HG03175 (cell line): ENCODE measurements at regions not wholly inside any gene's neighbourhood (a gene's known extent, or its start where the extent isn't known, plus 50 kb on each side); places are given as distances from the start of the nearest gene placed in this dataset.
"Not testable (repeated sequence)": the region's sequence is repeated elsewhere in the genome, so short reads cannot be mapped to it uniquely, and the experiment has no call there.

Experiments used
- ATAC-seq: cut with Tn5 transposase; IDR thresholded peaks from one replicate; pipeline ENCODE4 v1.9.1; 2021; ENCODE audit warnings: mild to moderate bottlenecking, moderate library complexity; ENCODE audit not compliant: unreplicated experiment

DNA sequence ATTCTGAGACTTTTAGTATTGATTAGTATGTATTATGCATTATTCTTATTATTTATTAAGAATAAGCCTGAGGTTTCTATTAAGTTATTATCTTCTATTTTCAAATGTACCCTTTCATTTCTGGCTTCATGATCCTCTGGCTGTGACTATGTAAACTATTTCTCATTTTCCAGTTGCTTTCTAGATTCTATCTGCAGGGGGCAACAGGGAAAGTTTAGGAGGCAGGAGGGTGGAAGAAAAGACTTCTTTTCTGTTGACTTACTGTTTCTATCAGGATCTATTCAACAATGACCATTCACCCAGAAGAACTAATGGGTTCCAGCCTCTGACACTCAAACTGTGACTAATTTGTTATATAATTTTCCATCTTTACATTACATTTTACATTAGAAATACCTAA lies 653.4 kb upstream of the FSHR start:
- no peak for ATAC-seq

- ATAC-seq, result no peak
Measured at GRCh38 chr2:49804111-49804510, 649.8 kb upstream of the FSHR start.

DNA sequence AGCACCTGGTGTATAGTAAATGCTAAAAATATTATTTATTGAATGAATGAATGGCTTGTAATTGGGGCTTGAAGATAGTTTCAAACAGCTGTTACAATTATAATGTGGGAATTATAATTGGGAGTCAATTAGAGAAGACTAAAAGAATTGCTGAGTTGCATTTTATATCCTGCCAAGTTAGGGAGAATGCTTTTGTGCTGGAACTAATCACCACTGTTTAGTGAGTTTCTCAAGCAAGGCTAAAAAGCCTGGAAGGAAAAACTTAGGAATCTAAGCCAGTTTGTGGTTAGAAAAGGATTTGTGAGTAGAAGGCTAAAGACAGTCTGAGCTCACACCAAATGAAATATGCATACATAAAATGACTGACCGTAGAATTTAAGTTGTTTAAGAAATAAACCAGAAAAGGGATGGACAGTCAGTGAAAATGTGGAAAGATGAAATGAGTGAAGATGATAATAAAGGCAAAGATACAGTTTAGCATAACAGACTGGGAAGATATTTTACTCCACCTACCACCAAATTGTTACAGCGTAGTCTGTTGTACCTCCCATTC lies 647.7 kb upstream of the FSHR start:
- no peak for ATAC-seq

DNA sequence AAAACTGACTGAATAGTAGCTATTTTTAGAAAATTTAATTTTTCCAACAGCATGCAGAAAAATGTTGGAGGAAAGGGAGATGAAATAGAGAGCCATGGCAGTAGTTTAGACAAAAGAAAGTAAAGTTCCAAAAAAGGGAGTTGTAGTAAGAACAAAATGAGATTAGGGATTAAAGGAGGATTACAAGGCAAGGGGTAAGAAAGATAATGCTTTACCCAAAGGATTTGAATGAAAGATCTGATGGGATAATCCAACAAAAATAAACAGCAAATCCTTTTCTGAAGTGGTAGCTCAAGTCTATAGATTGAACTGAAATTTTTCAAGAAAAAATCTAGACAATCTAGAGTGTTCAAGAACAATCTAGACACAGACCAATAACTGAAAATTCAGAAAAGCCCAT lies 644.3 kb upstream of the FSHR start:
- ATAC-seq, result no peak

DNA sequence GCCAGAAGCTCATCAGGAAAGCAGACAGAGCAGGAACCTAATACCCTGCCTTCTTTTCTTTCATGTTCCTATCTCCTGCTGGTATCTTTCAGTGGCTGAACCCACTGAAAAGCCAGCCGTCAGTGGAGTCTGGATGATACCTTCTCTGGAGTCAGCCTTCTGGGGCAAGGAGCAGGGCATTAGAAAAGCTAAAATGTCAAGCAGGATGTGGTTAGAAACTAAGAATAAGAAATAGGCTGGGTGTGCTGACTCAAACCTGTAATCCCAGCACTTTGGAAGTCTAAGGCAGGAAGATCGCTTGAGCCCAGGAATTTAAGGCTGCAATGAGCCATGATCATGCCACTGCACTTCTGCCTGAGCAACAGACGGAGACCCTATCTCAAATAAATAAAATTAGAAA lies 642.0 kb upstream of the FSHR start:
- no peak for ATAC-seq

DNA sequence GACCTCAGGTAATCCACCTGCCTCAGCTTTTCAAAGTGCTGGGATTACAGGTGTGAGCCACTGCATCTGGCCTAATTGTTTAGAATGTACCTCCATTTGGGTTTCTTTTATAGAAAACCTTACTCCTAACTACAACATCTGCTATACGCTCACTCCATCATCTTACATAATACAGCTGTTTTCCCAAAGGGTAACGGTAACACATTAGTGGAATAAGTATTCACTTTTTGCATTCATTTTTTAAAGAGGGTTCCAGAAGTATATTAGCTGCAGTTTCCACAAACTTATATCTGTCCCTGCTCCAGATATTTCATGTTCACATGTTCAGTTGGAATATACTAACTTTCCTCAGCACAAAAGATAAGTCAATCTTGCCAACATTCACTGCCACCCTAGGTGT lies 640.1 kb upstream of the FSHR start:
- no peak for ATAC-seq

DNA sequence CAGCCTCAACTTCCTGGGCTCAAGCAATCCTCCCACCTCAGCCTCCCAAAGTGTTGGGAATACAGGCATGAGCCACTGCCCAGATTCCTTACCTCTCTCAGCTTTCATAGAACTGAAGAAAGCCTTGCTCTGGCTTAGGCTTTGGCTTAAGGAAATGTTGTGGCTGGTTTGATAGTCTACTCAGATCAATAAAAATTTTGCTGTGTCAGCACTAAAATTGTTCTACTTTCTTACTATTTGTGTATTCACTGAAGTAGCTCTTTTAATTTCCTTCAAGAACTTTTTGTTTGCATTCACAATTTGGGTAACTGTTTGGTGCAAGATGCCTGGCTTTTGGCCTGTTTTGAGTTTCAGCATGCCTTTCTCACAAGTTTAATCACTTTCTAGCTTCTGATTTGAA lies 634.0 kb upstream of the FSHR start:
- ATAC-seq, result no peak

GRCh38 chr2:49780949-49781348 lies 626.6 kb upstream of the FSHR start:
- ATAC-seq, result no peak

- no peak for ATAC-seq
Measured at GRCh38 chr2:49772299-49772970, 618.1 kb upstream of the FSHR start.

DNA sequence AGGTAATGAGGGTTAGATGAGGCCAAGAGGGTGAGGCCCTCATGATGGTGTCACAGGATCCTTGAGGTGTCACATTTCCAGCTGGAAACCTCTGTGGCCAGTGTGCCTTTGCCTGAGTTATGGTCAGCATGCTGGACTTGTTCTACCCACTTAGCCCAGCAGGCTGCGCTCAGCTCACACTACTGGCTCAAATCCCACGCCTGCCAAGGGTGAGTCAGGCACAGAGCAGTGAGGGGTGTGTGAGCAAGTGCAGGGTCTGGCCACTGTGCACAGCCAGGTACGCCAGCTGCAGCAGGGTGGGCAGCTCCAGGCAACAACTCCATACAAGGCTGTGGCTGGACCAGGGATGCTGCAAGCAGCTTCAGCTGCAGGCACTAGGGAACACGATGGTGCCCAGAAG lies 616.6 kb upstream of the FSHR start:
- ATAC-seq, result no peak

- ATAC-seq, result no peak
Measured at GRCh38 chr2:49767316-49767715, 613.0 kb upstream of the FSHR start.

GRCh38 chr2:49755777-49756176 lies 601.5 kb upstream of the FSHR start:
- ATAC-seq, result no peak

- no peak for ATAC-seq
Measured at GRCh38 chr2:49754381-49754780, 600.1 kb upstream of the FSHR start.

DNA sequence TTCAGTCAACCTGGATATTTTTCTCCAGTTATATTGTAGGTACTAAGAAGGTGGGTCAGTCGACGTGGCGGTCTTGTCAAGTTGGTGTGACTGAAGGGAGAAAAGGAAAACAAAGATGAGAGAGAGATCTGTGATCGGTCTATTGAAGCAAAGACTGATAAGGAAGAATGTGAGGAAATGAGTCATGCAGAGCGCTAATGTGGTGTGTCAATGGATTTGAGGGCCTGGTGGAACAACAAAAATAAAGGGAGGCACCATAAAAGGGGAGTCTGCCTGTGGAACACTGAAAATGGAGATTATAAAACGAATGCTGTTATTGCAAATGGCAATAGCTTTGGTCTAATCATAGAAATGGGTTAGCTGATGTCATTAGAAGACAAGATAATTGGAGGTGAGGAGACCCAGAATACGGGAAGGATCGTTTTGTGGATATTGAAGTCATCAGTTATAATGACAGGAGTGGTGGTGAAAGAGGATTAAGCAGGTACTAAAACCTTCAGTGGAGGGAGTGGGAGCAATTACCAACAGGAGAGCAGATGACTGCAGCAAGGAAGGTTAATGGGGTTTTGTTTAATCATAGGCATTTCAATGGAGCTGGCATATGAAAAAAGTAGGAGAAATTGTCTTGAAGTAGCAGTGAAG lies 599.1 kb upstream of the FSHR start:
- no peak for ATAC-seq

DNA sequence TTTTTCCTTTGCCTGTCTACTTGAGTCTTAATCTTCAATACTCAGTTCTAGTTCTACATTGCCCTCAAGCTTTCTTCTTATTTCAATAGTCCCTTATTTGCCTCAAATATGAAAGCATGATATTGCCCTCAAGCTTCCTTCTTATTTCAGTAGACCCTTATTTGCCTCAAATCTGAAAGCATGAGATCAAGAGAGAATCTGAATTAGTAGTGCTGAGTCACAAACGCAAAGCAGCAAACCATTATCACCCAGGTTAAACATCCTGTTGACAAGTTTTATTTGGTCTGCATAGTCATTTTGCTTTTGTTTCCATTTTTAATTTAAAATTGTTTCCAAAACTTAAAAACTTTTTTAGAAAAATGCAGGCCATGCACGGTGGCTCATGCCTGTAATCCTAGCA lies 583.3 kb upstream of the FSHR start:
- no peak for ATAC-seq

DNA sequence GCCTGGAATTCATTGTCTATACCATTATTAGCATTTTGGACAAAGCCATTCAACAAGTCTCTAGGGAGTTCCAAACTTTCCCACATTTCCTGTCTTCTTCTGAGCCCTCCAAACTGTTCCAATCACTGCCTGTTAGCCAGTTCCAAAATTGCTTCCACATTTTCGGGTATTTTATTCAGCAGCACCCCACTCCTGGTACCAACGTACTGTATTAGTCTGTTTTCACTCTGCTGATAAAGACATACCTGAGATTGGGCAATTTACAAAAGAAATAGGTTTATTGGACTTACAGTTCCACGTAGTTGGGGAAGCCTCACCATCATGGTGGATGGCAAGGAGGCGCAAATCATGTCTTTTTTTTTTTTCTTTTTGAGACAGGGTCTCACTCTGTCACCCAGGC lies 578.6 kb upstream of the FSHR start:
- not testable (repeated sequence) for ATAC-seq

GRCh38 chr2:49719241-49719640 lies 564.9 kb upstream of the FSHR start:
- no peak for ATAC-seq

DNA sequence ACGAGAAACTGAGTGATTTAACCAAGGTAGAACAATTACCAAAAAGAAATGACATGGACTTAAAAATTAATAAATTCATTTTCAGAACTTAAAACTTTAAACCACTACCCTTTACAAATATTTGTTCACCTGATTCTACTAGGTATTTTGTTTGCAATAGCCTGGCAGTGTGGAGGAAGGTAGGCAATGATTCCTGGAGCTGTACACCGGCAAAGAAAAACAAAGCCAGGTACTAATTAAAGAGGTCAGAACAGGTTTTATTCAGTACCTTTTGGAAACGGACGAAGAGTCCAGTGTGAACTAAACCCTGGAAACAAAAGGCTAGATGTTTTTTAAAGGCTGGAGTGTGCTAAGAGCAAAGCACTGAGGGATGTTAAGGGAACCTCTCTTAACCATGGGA lies 561.3 kb upstream of the FSHR start:
- ATAC-seq, result no peak

DNA sequence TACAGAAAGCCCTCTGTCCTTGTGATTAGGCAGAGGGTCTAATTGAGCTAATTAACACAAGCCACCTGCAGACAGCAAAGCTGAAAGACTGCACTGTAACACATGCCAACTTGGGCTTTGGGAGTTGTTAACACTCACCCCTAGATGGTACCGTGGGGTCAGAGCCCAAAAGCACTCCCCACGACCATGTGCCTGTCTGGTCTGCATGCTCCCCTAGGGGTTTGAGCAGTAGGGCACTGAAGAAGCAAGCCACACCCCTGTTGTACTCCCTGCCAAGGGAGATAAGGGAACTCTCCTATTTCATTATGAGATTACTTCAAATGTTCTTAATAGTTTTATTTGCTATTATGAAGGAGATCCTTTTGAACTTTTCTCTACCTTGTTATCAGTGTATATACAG lies 560.1 kb upstream of the FSHR start:
- ATAC-seq, result no peak

- no peak for ATAC-seq
Measured at GRCh38 chr2:49702740-49703139, 548.4 kb upstream of the FSHR start.

- no peak for ATAC-seq
Measured at GRCh38 chr2:49693961-49694360, 539.6 kb upstream of the FSHR start.

DNA sequence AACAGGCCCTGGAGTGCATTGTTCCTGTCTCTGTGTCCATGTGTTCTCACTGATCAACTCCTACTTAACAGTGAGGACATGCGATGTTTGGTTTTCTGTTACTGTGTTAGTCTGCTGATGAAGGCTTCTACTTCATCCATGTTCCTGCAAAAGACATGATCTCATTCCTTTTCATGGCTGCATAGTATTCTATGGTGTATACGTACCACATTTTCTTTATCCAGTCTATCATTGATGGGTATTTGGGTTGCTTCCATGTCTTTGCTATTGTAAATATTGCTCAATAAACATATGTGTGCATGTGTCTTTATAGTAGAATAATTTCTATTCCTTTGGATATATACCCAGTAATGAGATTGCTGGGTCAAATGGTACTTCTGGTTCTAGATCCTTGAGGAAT lies 537.7 kb upstream of the FSHR start:
- not testable (repeated sequence) for ATAC-seq

DNA sequence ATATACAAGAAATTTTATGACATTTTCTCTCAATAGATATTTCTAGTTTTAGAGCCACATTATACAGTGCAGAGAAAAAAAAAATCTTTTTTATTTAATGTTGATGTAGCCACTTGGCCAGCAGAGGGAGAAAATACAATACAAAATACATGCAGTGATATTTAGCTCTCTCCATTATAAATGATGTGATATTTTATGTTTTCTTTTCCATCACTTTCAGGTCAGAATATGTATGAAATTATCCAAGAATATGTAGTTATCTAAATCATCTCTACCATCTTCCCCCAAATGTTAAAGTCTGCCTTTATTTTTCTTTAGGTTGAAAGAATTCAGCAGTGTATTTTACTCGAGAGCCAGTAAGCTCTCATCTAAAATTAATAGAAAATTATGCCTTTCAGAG lies 533.6 kb upstream of the FSHR start:
- no peak for ATAC-seq
